Activated T-cell treated with anti-CD3 and anti-CD28 coated beads, Interleukin-2, amount 50 U/mL, for 72 hours (primary cell): ENCODE measurements at regions not wholly inside any gene's neighbourhood (a gene's known extent, or its start where the extent isn't known, plus 50 kb on each side); places are given as distances from the start of the nearest gene placed in this dataset.

Source experiments
- ATAC-seq, 2 donors: fragments of 150-1000 bp; cut with Tn5 transposase; replicated peaks in 1 of 2; 2 replicates each; pipeline ENCODE4 v1.10.0; 2021; ENCODE audit warnings: moderate library complexity in 2 of 2, mild to moderate bottlenecking in 1 of 2
- DNase-seq, 2 donors: peaks; one replicate each; pipeline ENCODE4 v3.0.0; 2021 to 2022; ENCODE audit warnings: mixed read lengths in 1 of 2
- H3K27ac Mint-ChIP-seq: one replicate; pipeline ENCODE4 v1.8.0; 2022; ENCODE audit warnings: mild to moderate bottlenecking, moderate library complexity, mixed read lengths
- H3K27me3 Mint-ChIP-seq: one replicate; pipeline ENCODE4 v1.8.0; 2022; ENCODE audit warnings: low read depth, mixed read lengths
- H3K36me3 Mint-ChIP-seq, 2 donors: one replicate each; pipeline ENCODE4 v1.8.0; 2022; ENCODE audit warnings: mixed read lengths in 2 of 2, mild to moderate bottlenecking in 1 of 2; ENCODE audit not compliant: insufficient read depth in 2 of 2
- H3K4me1 Mint-ChIP-seq: one replicate; pipeline ENCODE4 v1.8.0; 2022; ENCODE audit warnings: low read depth, mixed read lengths
- H3K4me3 Mint-ChIP-seq, 2 donors: one replicate each; pipeline ENCODE4 v1.8.0; 2022; ENCODE audit warnings: mild to moderate bottlenecking in 2 of 2, mixed read lengths in 2 of 2, moderate library complexity in 2 of 2
- H3K9me3 Mint-ChIP-seq, 2 donors: one replicate each; pipeline ENCODE4 v1.8.0; 2022; ENCODE audit warnings: mixed read lengths in 2 of 2

GRCh38 chr22:44393066-44393465 is 80.3 kb upstream of the SHISAL1 start:
- Mint-ChIP-seq H3K27me3 (peaks cover 7% of the 10 kb centered on the region), H3K36me3 (no peaks in the 10 kb centered on the region), H3K4me1 (no peaks in the 10 kb centered on the region), H3K27ac (no peak overlapping the region), H3K4me3 (no peak overlapping the region), H3K9me3 (no peaks in the 10 kb centered on the region)
- DNase-seq (no peak), ATAC-seq (no peak)

GRCh38 chr22:44392446-44392921 is 79.7 kb upstream of the SHISAL1 start:
- DNase-seq (no peak), ATAC-seq (no peak)
- Mint-ChIP-seq H3K4me3 (no peak overlapping the region), H3K27ac (no peak overlapping the region), H3K9me3 (no peaks in the 10 kb centered on the region), H3K27me3 (peaks cover 8% of the 10 kb centered on the region), H3K36me3 (no peaks in the 10 kb centered on the region), H3K4me1 (no peaks in the 10 kb centered on the region)

GRCh38 chr22:44391481-44392445 is 79.0 kb upstream of the SHISAL1 start:
- Mint-ChIP-seq H3K27me3 (peaks cover 13% of the 10 kb centered on the region), H3K4me3 (no peak overlapping the region), H3K27ac (no peak overlapping the region), H3K9me3 (no peaks in the 10 kb centered on the region), H3K36me3 (no peaks in the 10 kb centered on the region), H3K4me1 (no peaks in the 10 kb centered on the region)
- no peak for DNase-seq
- no peak for ATAC-seq

- Mint-ChIP-seq H3K27ac (no peak overlapping the region), H3K9me3 (no peaks in the 10 kb centered on the region)
Observed at GRCh38 chr22:44391015-44391414, 78.3 kb upstream of the SHISAL1 start.

GRCh38 chr22:44390613-44390970 is 77.8 kb upstream of the SHISAL1 start:
- no peaks in the 10 kb centered on the region for H3K36me3 Mint-ChIP-seq
- no peaks in the 10 kb centered on the region for H3K4me1 Mint-ChIP-seq
- no peak for DNase-seq
- peaks cover 11% of the 10 kb centered on the region for H3K27me3 Mint-ChIP-seq
- ATAC-seq = no peak
- no peak overlapping the region for H3K27ac Mint-ChIP-seq
- H3K9me3 Mint-ChIP-seq = no peaks in the 10 kb centered on the region
- no peak overlapping the region for H3K4me3 Mint-ChIP-seq

More at GRCh38 chr22:44391015-44391414, 78.3 kb upstream of the SHISAL1 start:
- ATAC-seq (no peak), DNase-seq (no peak)
- Mint-ChIP-seq H3K4me3 (no peak overlapping the region), H3K4me1 (no peaks in the 10 kb centered on the region), H3K36me3 (no peaks in the 10 kb centered on the region), H3K27me3 (peaks cover 13% of the 10 kb centered on the region)

- H3K27ac Mint-ChIP-seq = no peak overlapping the region
- no peak overlapping the region for H3K4me3 Mint-ChIP-seq
- DNase-seq (no peak), ATAC-seq (no peak)
- H3K36me3 Mint-ChIP-seq = no peaks in the 10 kb centered on the region
- H3K9me3 Mint-ChIP-seq = no peaks in the 10 kb centered on the region
- peaks cover 6% of the 10 kb centered on the region for H3K27me3 Mint-ChIP-seq
- no peaks in the 10 kb centered on the region for H3K4me1 Mint-ChIP-seq
Observed at GRCh38 chr22:44389926-44390612, 77.3 kb upstream of the SHISAL1 start.

GRCh38 chr22:44389181-44389580 is 76.4 kb upstream of the SHISAL1 start:
- Mint-ChIP-seq H3K9me3 (no peaks in the 10 kb centered on the region), H3K4me1 (no peaks in the 10 kb centered on the region), H3K27ac (no peak overlapping the region), H3K4me3 (no peak overlapping the region), H3K36me3 (no peaks in the 10 kb centered on the region), H3K27me3 (peaks cover 6% of the 10 kb centered on the region)
- ATAC-seq (no peak), DNase-seq (no peak)

- no peaks in the 10 kb centered on the region for H3K4me1 Mint-ChIP-seq
- peaks cover 6% of the 10 kb centered on the region for H3K27me3 Mint-ChIP-seq
- no peak for DNase-seq
- no peak for ATAC-seq
- no peaks in the 10 kb centered on the region for H3K9me3 Mint-ChIP-seq
- H3K36me3 Mint-ChIP-seq = no peaks in the 10 kb centered on the region
- H3K4me3 Mint-ChIP-seq = no peak overlapping the region
- no peak overlapping the region for H3K27ac Mint-ChIP-seq
Observed at GRCh38 chr22:44387486-44387885, 74.7 kb upstream of the SHISAL1 start.

- H3K36me3 Mint-ChIP-seq = no peaks in the 10 kb centered on the region
- H3K9me3 Mint-ChIP-seq = no peaks in the 10 kb centered on the region
- no peak overlapping the region for H3K4me3 Mint-ChIP-seq
- no peaks in the 10 kb centered on the region for H3K4me1 Mint-ChIP-seq
- H3K27me3 Mint-ChIP-seq = peaks cover 6% of the 10 kb centered on the region
- no peak overlapping the region for H3K27ac Mint-ChIP-seq
- ATAC-seq (no peak), DNase-seq (no peak)
Observed at GRCh38 chr22:44386386-44387035, 73.8 kb upstream of the SHISAL1 start.

- DNase-seq = no peak
- Mint-ChIP-seq H3K9me3 (no peaks in the 10 kb centered on the region), H3K27me3 (peaks cover 6% of the 10 kb centered on the region), H3K4me3 (no peak overlapping the region), H3K36me3 (no peaks in the 10 kb centered on the region), H3K27ac (no peak overlapping the region), H3K4me1 (no peaks in the 10 kb centered on the region)
- no peak for ATAC-seq
Observed at GRCh38 chr22:44385781-44386180, 73.0 kb upstream of the SHISAL1 start.

GRCh38 chr22:44385296-44385610 is 72.5 kb upstream of the SHISAL1 start:
- DNase-seq = no peak
- Mint-ChIP-seq H3K36me3 (no peaks in the 10 kb centered on the region), H3K27me3 (peaks cover 6% of the 10 kb centered on the region), H3K27ac (no peak overlapping the region), H3K4me3 (no peak overlapping the region), H3K9me3 (no peaks in the 10 kb centered on the region), H3K4me1 (no peaks in the 10 kb centered on the region)
- no peak for ATAC-seq

GRCh38 chr22:44384563-44385295 is 72.0 kb upstream of the SHISAL1 start:
- Mint-ChIP-seq H3K4me1 (no peaks in the 10 kb centered on the region), H3K9me3 (no peaks in the 10 kb centered on the region), H3K27me3 (peaks cover 6% of the 10 kb centered on the region), H3K4me3 (no peak overlapping the region), H3K36me3 (no peaks in the 10 kb centered on the region), H3K27ac (no peak overlapping the region)
- ATAC-seq (no peak), DNase-seq (no peak)
